Kidney epithelial cell (primary cell): ENCODE measurements at regions not wholly inside any gene's neighbourhood (a gene's known extent, or its start where the extent isn't known, plus 50 kb on each side); places are given as distances from the start of the nearest gene placed in this dataset.

Source experiments
- DNase-seq: peaks from one replicate; pipeline ENCODE4 v3.0.0-alpha.2; 2010; ENCODE audit warnings: low read depth
- H3K27me3 ChIP-seq: 2 replicates; pipeline ENCODE4 v1.6.0; 2011; ENCODE audit warnings: low read length; ENCODE audit not compliant: control insufficient read depth, insufficient read depth
- H3K36me3 ChIP-seq: 2 replicates; pipeline ENCODE4 v1.5.1; 2011; ENCODE audit warnings: low read length; ENCODE audit not compliant: control insufficient read depth, insufficient read depth
- H3K4me3 ChIP-seq: 2 replicates; pipeline ENCODE4 v1.5.1; 2011; ENCODE audit warnings: low read depth, mild to moderate bottlenecking, control low read depth, low read length
- CTCF ChIP-seq: IDR thresholded peaks from 2 replicates; pipeline ENCODE4 v1.5.1; 2011; ENCODE audit warnings: mild to moderate bottlenecking, moderate library complexity, low read length, control low read depth, inconsistent platforms; ENCODE audit not compliant: insufficient read depth, poor library complexity, severe bottlenecking

DNA sequence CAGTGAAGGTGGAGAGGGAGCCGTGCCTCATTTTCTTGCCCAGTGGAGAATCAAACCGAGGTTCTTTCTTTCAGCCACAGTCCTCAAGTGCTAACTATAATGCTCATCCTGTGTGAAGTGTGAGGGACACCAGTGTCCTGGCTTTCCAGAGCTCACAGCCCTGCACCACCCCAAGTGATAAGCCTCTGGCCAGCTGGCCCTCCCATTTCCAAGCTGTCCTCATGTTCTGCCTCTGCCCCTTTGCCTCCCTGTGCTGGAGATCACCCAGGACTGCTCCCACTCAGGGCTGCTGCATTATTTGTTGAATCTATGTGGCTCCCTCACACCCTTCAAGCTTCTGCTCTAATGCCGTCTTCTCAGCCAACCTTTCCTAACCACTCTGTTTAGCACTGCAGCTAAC is 224.5 kb upstream of the TUT7 start:
- Histone ChIP-seq H3K27me3 (peaks cover 2% of the 10 kb centered on the region), H3K4me3 (no peak overlapping the region), H3K36me3 (no peaks in the 10 kb centered on the region)
- DNase-seq: no peak
- TF ChIP-seq CTCF: no peak

- Histone ChIP-seq H3K4me3 (no peak overlapping the region), H3K27me3 (peaks cover 2% of the 10 kb centered on the region), H3K36me3 (no peaks in the 10 kb centered on the region)
- TF ChIP-seq CTCF: no peak
- DNase-seq: no peak
Measured at GRCh38 chr9:86577420-86578333, 223.5 kb upstream of the TUT7 start.

GRCh38 chr9:86575825-86576525 is 221.8 kb upstream of the TUT7 start:
- no peak for TF ChIP-seq CTCF
- Histone ChIP-seq H3K4me3 (no peak overlapping the region), H3K27me3 (peaks cover 2% of the 10 kb centered on the region), H3K36me3 (no peaks in the 10 kb centered on the region)
- no peak for DNase-seq

GRCh38 chr9:86575137-86575536 is 220.9 kb upstream of the TUT7 start:
- no peak for DNase-seq
- peaks cover 2% of the 10 kb centered on the region for H3K27me3 ChIP-seq
- no peak overlapping the region for H3K4me3 ChIP-seq
- no peaks in the 10 kb centered on the region for H3K36me3 ChIP-seq
- no peak for TF ChIP-seq CTCF

- no peak for TF ChIP-seq CTCF
Measured at GRCh38 chr9:86573886-86574285, 219.7 kb upstream of the TUT7 start.

More at GRCh38 chr9:86573886-86574285, 219.7 kb upstream of the TUT7 start:
- no peak for DNase-seq
- H3K4me3 ChIP-seq: no peak overlapping the region
- H3K27me3 ChIP-seq: peaks cover 2% of the 10 kb centered on the region
- H3K36me3 ChIP-seq: no peaks in the 10 kb centered on the region
